ENCODE measurements at regions not wholly inside any gene's neighbourhood (a gene's known extent, or its start where the extent isn't known, plus 50 kb on each side); places are given as distances from the start of the nearest gene placed in this dataset.

DNA sequence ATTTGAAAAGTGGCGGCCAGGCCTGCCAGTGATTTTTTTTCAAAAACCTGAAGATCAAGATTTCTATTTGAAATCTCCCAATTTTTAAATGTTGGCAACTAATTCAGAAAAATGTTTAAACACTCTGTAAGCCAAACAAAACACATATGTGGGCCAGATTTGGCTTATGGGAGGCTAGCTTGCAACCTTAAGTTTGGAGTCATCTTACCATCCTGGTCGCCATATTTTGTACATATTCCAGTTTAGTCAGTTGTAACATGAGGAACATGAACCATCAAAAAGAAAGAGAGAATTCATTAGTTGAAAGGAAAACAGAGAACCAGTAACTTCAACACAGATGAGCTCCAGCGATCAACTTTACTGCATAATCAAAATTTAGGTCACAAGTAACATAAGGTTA lies 115.4 kb downstream of the TMEM26 start:
- no peak overlapping the region for H3K27ac ChIP-seq (ENCODE audit: low read depth, low read length)

DNA sequence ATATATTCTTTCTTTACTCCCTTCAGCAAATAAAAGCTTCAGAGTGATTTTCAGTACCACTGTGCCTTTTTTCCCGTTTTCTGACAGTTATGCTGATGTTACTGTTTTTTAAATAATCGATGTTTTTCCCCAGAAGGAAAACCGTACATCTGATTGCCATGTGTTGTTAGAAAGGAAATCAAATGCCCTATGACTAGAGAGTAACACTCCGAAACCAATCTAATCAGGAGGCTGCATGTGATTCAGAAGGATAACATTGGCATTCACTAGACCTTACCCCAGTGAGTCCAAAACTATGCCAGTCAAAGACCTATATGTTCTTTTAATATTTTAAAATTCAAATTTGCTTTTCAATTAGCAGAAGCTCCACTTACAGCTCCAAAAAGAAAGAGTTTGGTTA lies 116.3 kb downstream of the TMEM26 start:
- Histone ChIP-seq H3K4me1 (ENCODE audit: control insufficient read depth in 5 of 5, insufficient read depth in 5 of 5, low read length in 5 of 5) (no peaks in the 10 kb centered on the region), H3K27ac (ENCODE audit: low read depth, low read length) (no peak overlapping the region), H3K27me3 (ENCODE audit: control insufficient read depth in 5 of 5, insufficient read depth in 4 of 5, low read length in 5 of 5) (no peaks in the 10 kb centered on the region), H3K4me3 (ENCODE audit: low read depth in 1 of 5, low read length in 5 of 5) (no peak overlapping the region), H3K9me3 (ENCODE audit: control insufficient read depth in 5 of 5, low read length in 5 of 5) (no peaks in the 10 kb centered on the region), H3K9ac (ENCODE audit: low read length in 5 of 5) (no peak overlapping the region), H3K36me3 (ENCODE audit: control insufficient read depth in 5 of 5, insufficient read depth in 5 of 5, low read length in 5 of 5) (no peaks in the 10 kb centered on the region)

More for the DNA sequence above, 115.4 kb downstream of the TMEM26 start:
- no peaks in the 10 kb centered on the region for H3K4me1 ChIP-seq (ENCODE audit: control insufficient read depth in 5 of 5, insufficient read depth in 5 of 5, low read length in 5 of 5)
- no peak overlapping the region for H3K4me3 ChIP-seq (ENCODE audit: low read depth in 1 of 5, low read length in 5 of 5)
- no peaks in the 10 kb centered on the region for H3K36me3 ChIP-seq (ENCODE audit: control insufficient read depth in 5 of 5, insufficient read depth in 5 of 5, low read length in 5 of 5)
- no peaks in the 10 kb centered on the region for H3K9me3 ChIP-seq (ENCODE audit: control insufficient read depth in 5 of 5, low read length in 5 of 5)
- no peak overlapping the region for H3K9ac ChIP-seq (ENCODE audit: low read length in 5 of 5)
- H3K27me3 ChIP-seq (ENCODE audit: control insufficient read depth in 5 of 5, insufficient read depth in 4 of 5, low read length in 5 of 5) = no peaks in the 10 kb centered on the region

DNA sequence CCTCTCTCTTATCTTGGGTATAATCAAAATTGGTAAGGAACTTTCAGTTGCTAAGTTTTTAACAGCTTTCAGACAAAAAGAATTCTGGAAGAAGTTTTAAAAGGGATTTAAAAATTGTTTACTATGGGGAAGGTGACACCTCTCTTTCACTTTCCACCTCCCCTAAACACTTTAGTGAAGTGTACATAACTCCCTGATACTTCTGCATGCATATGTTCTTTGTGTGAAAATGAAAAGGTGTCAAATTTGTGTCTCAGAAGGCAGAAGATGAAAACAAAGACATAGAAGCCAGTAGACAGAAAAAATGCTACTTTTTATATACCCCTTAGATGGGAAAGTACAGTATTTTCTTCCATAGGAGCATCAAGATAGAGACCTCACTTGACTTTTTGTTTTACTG lies 117.8 kb downstream of the TMEM26 start:
- H3K27me3 ChIP-seq (ENCODE audit: control insufficient read depth in 5 of 5, insufficient read depth in 4 of 5, low read length in 5 of 5) = no peaks in the 10 kb centered on the region
- H3K27ac ChIP-seq (ENCODE audit: low read depth, low read length) = no peak overlapping the region
- no peak overlapping the region for H3K4me3 ChIP-seq (ENCODE audit: low read depth in 1 of 5, low read length in 5 of 5)
- no peaks in the 10 kb centered on the region for H3K9me3 ChIP-seq (ENCODE audit: control insufficient read depth in 5 of 5, low read length in 5 of 5)
- no peaks in the 10 kb centered on the region for H3K36me3 ChIP-seq (ENCODE audit: control insufficient read depth in 5 of 5, insufficient read depth in 5 of 5, low read length in 5 of 5)
- H3K4me1 ChIP-seq (ENCODE audit: control insufficient read depth in 5 of 5, insufficient read depth in 5 of 5, low read length in 5 of 5) = no peaks in the 10 kb centered on the region
- H3K9ac ChIP-seq (ENCODE audit: low read length in 5 of 5) = no peak overlapping the region

DNA sequence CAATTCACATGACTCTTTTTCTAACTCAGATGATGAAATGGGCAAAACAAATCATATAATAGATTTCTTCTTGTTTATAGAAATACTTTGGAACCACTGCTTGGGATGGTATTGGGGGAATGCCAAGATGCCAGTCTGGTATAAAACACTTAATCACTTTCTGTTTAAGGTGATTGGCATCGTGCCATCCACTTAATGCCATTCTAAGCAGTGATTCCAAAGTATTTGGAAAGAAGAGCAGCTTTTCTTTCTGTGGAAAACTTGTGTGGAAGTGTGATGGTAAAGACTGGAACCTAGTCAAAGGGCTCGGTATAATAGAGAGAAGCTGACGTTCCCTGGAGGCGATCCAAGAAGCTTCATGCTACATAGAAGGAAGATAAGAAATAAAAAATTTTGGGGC lies 120.6 kb downstream of the TMEM26 start:
- Histone ChIP-seq H3K4me3 (ENCODE audit: low read depth in 1 of 5, low read length in 5 of 5) (no peak overlapping the region), H3K9ac (ENCODE audit: low read length in 5 of 5) (no peak overlapping the region), H3K9me3 (ENCODE audit: control insufficient read depth in 5 of 5, low read length in 5 of 5) (peaks cover 0 to 9% (median 0%) of the 10 kb centered on the region in 5 donors), H3K27ac (ENCODE audit: low read depth, low read length) (no peak overlapping the region), H3K27me3 (ENCODE audit: control insufficient read depth in 5 of 5, insufficient read depth in 4 of 5, low read length in 5 of 5) (no peaks in the 10 kb centered on the region), H3K4me1 (ENCODE audit: control insufficient read depth in 5 of 5, insufficient read depth in 5 of 5, low read length in 5 of 5) (no peaks in the 10 kb centered on the region), H3K36me3 (ENCODE audit: control insufficient read depth in 5 of 5, insufficient read depth in 5 of 5, low read length in 5 of 5) (no peaks in the 10 kb centered on the region)

DNA sequence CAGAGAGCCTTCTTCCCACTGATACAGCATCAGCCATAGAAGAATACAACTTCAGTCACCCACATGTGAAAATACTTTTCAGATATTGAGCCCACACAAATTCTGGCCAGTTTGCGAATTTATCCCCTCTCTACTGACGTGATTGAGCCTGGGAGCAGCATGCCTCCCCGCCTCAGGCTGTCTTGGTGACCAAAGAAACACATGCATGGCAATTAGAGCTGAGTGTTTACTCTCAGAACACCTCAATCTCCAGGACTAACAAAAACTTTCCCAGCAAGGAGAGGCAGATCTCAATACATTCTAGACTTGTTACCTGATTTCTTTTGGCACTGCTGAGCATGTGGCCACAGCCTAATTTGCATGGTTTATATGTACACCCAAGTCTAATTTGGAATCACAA lies 122.5 kb downstream of the TMEM26 start:
- no peak overlapping the region for H3K27ac ChIP-seq (ENCODE audit: low read depth, low read length)
- no peaks in the 10 kb centered on the region for H3K4me1 ChIP-seq (ENCODE audit: control insufficient read depth in 5 of 5, insufficient read depth in 5 of 5, low read length in 5 of 5)
- no peaks in the 10 kb centered on the region for H3K27me3 ChIP-seq (ENCODE audit: control insufficient read depth in 5 of 5, insufficient read depth in 4 of 5, low read length in 5 of 5)
- no peak overlapping the region for H3K9ac ChIP-seq (ENCODE audit: low read length in 5 of 5)
- H3K36me3 ChIP-seq (ENCODE audit: control insufficient read depth in 5 of 5, insufficient read depth in 5 of 5, low read length in 5 of 5) = no peaks in the 10 kb centered on the region
- peaks cover 0 to 9% (median 0%) of the 10 kb centered on the region in 5 donors for H3K9me3 ChIP-seq (ENCODE audit: control insufficient read depth in 5 of 5, low read length in 5 of 5)
- H3K4me3 ChIP-seq (ENCODE audit: low read depth in 1 of 5, low read length in 5 of 5) = no peak overlapping the region

DNA sequence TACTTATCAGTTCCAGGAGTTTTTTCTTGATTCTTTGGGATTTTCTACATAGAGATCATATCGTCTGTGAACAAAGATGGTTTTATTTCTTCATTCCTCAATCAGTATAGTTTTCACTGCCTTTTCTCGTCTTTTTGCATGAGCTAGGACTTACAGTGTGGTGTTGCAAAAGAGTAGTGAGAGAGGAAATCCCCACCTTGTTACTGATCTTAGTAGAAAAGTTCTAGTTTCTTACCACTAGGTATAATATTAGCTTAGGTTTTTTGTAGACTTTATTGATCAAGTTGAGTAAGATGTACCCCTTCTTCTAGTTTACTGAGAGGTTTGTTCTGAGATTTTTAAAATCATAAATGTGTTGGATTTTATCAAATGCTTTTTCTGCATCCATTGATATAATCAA lies 123.3 kb downstream of the TMEM26 start:
- peaks cover 0 to 2% (median 0%) of the 10 kb centered on the region in 5 donors for H3K27me3 ChIP-seq (ENCODE audit: control insufficient read depth in 5 of 5, insufficient read depth in 4 of 5, low read length in 5 of 5)
- no peaks in the 10 kb centered on the region for H3K4me1 ChIP-seq (ENCODE audit: control insufficient read depth in 5 of 5, insufficient read depth in 5 of 5, low read length in 5 of 5)
- no peak overlapping the region for H3K9ac ChIP-seq (ENCODE audit: low read length in 5 of 5)
- H3K4me3 ChIP-seq (ENCODE audit: low read depth in 1 of 5, low read length in 5 of 5) = no peak overlapping the region
- no peak overlapping the region for H3K27ac ChIP-seq (ENCODE audit: low read depth, low read length)
- no peaks in the 10 kb centered on the region for H3K36me3 ChIP-seq (ENCODE audit: control insufficient read depth in 5 of 5, insufficient read depth in 5 of 5, low read length in 5 of 5)
- peaks cover 0 to 9% (median 0%) of the 10 kb centered on the region in 5 donors for H3K9me3 ChIP-seq (ENCODE audit: control insufficient read depth in 5 of 5, low read length in 5 of 5)

DNA sequence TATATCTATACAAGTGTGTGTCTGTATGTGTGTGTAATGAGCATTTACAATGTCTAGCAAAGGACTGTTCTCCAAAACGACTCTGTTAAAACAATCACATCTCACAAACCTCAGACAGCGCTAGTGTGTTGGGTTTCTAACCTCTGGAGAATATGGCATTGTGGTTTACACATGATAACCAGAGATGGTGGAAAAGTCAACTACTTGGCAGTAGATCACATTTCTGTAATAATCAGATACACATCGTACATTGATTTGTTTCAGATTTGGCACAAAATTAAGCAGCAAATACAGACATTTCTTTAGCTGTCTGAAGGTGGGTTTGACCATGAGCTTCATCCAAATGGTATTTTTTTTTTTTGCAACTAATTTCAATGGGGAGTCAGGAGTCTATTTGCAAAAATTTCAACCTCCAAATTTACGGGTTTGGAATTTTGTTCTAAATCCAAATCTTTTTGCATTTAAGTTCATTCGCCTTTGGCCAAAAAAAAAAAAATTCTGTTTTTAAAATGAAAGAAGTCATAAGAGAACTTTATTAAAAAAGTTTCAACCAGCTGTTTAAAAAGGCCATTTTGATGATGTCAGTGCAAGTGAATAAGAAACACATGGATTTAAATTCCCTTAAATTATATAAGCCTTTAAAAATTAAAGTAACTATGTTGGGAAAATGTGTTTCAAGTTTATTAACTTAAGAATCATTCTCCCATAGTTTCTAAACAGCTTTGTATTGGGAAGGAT lies 127.8 kb downstream of the TMEM26 start:
- Histone ChIP-seq H3K4me3 (ENCODE audit: low read depth in 1 of 5, low read length in 5 of 5) (no peak overlapping the region), H3K27ac (ENCODE audit: low read depth, low read length) (no peak overlapping the region), H3K27me3 (ENCODE audit: control insufficient read depth in 5 of 5, insufficient read depth in 4 of 5, low read length in 5 of 5) (peaks cover 0 to 2% (median 0%) of the 10 kb centered on the region in 5 donors), H3K9ac (ENCODE audit: low read length in 5 of 5) (no peak overlapping the region), H3K9me3 (ENCODE audit: control insufficient read depth in 5 of 5, low read length in 5 of 5) (peaks cover 0 to 9% (median 0%) of the 10 kb centered on the region in 5 donors), H3K36me3 (ENCODE audit: control insufficient read depth in 5 of 5, insufficient read depth in 5 of 5, low read length in 5 of 5) (no peaks in the 10 kb centered on the region), H3K4me1 (ENCODE audit: control insufficient read depth in 5 of 5, insufficient read depth in 5 of 5, low read length in 5 of 5) (no peaks in the 10 kb centered on the region)

DNA sequence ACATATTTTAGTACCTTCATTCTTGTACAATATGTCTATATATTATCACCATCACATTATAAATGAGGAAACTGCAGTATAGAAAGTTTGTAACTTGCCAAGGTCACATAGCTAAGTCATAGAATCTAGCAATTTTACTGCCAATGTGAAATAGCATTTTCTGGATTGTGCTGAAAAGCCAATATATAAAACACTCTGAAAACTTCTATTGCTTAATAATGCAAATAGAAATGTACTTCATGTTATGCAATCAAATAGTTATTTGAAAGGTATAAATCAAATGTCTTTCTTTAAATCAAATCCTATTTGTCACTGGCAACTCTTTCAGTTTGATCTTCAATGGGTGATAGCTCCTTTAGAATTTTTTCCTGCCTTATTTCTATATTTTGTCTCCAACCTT lies 129.5 kb downstream of the TMEM26 start:
- H3K36me3 ChIP-seq (ENCODE audit: control insufficient read depth in 5 of 5, insufficient read depth in 5 of 5, low read length in 5 of 5) = no peaks in the 10 kb centered on the region
- H3K4me1 ChIP-seq (ENCODE audit: control insufficient read depth in 5 of 5, insufficient read depth in 5 of 5, low read length in 5 of 5) = no peaks in the 10 kb centered on the region
- H3K27ac ChIP-seq (ENCODE audit: low read depth, low read length) = no peak overlapping the region
- no peak overlapping the region for H3K9ac ChIP-seq (ENCODE audit: low read length in 5 of 5)
- H3K27me3 ChIP-seq (ENCODE audit: control insufficient read depth in 5 of 5, insufficient read depth in 4 of 5, low read length in 5 of 5) = peaks cover 0 to 2% (median 0%) of the 10 kb centered on the region in 5 donors
- peaks cover 0 to 4% (median 0%) of the 10 kb centered on the region in 5 donors for H3K9me3 ChIP-seq (ENCODE audit: control insufficient read depth in 5 of 5, low read length in 5 of 5)
- no peak overlapping the region for H3K4me3 ChIP-seq (ENCODE audit: low read depth in 1 of 5, low read length in 5 of 5)

DNA sequence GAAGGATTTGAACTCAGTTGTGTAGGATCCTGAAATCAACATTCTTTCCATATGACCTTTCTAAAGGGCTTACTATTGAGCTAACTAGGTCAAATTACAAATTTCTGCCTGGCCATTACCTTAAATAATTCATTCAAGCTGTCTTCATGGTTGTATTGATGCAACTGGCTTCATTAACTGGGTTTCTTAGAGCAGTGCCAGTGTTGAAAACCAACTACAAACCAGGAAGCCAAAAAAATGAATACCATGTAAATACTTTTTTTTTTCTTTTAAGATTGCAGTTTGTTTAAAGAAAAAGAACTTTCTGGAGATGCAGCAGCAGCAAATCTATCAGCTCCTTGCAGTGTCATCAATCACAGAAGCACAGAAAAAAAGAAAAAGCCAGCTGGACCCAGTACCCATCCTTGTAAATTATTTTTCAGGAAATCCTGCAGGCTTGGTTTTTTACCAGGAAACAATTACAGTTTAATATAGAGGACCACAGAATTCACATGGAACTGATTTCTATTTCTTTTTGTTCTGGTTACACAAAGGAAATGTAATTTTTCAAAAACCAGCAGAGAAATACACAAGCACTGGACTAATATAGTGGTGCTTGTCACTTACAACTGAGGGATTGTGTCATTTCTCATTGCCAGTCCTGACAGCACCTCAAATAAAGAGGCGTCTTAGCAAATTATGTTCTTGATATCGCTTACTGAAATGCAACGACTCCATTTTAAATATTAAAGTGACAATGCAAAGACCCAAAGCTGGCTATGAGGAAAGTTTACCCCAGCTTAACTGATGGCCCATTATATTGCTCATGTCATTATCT lies 131.9 kb downstream of the TMEM26 start:
- peaks cover 0 to 2% (median 0%) of the 10 kb centered on the region in 5 donors for H3K27me3 ChIP-seq (ENCODE audit: control insufficient read depth in 5 of 5, insufficient read depth in 4 of 5, low read length in 5 of 5)
- no peak overlapping the region for H3K4me3 ChIP-seq (ENCODE audit: low read depth in 1 of 5, low read length in 5 of 5)
- no peaks in the 10 kb centered on the region for H3K9me3 ChIP-seq (ENCODE audit: control insufficient read depth in 5 of 5, low read length in 5 of 5)
- no peaks in the 10 kb centered on the region for H3K36me3 ChIP-seq (ENCODE audit: control insufficient read depth in 5 of 5, insufficient read depth in 5 of 5, low read length in 5 of 5)
- H3K4me1 ChIP-seq (ENCODE audit: control insufficient read depth in 5 of 5, insufficient read depth in 5 of 5, low read length in 5 of 5) = no peaks in the 10 kb centered on the region
- H3K27ac ChIP-seq (ENCODE audit: low read depth, low read length) = no peak overlapping the region
- no peak overlapping the region for H3K9ac ChIP-seq (ENCODE audit: low read length in 5 of 5)

DNA sequence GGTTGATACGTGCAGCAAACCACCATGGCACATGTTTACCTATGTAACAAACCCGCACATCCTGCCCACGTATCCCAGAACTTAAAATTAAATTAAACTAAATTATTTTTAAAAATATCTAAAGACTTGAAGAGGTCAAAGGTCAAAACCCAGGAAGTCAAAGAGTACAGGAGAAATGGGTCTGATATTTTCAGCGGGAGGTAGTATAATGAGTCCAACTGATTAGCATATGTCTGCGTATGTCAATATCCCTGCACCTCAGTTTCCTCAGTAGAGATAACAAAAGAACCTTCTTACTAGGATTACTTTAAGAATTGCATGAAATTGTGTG lies 133.0 kb downstream of the TMEM26 start:
- Histone ChIP-seq H3K9ac (ENCODE audit: low read length in 5 of 5) (no peak overlapping the region), H3K36me3 (ENCODE audit: control insufficient read depth in 5 of 5, insufficient read depth in 5 of 5, low read length in 5 of 5) (no peaks in the 10 kb centered on the region), H3K27me3 (ENCODE audit: control insufficient read depth in 5 of 5, insufficient read depth in 4 of 5, low read length in 5 of 5) (peaks cover 0 to 2% (median 0%) of the 10 kb centered on the region in 5 donors), H3K9me3 (ENCODE audit: control insufficient read depth in 5 of 5, low read length in 5 of 5) (no peaks in the 10 kb centered on the region), H3K4me1 (ENCODE audit: control insufficient read depth in 5 of 5, insufficient read depth in 5 of 5, low read length in 5 of 5) (no peaks in the 10 kb centered on the region), H3K27ac (ENCODE audit: low read depth, low read length) (no peak overlapping the region), H3K4me3 (ENCODE audit: low read depth in 1 of 5, low read length in 5 of 5) (no peak overlapping the region)

Measured in subcutaneous abdominal adipose tissue (tissue), 5 donors.